ENCODE measurements at regions not wholly inside any gene's neighbourhood (a gene's known extent, or its start where the extent isn't known, plus 50 kb on each side); places are given as distances from the start of the nearest gene placed in this dataset.

DNA sequence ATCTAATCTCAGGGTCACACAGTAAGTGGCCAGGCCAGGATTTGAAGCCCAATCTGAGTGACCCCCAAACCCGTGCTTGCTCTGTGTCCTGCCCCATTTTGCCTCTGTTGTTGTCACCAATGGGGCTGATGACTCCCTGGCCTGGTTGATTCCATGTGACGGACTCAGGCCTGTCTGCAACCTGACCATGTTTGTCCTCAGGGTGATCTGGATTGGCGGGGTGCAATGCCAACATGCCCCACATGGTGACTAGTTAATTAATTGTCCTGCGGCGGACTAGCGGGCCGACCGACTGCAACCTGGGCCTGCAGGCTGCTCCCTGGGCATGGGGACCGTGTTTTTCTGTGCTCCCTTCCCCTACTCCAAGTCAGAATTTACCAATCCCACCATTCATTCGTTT lies 256.3 kb downstream of the MATN1 start:
- ChIA-PET POLR2A (no interaction called here), CTCF (no interaction called here)
- no peak for DNase-seq (ENCODE audit: extremely low spot score)
- TF ChIP-seq, protein P1, sequence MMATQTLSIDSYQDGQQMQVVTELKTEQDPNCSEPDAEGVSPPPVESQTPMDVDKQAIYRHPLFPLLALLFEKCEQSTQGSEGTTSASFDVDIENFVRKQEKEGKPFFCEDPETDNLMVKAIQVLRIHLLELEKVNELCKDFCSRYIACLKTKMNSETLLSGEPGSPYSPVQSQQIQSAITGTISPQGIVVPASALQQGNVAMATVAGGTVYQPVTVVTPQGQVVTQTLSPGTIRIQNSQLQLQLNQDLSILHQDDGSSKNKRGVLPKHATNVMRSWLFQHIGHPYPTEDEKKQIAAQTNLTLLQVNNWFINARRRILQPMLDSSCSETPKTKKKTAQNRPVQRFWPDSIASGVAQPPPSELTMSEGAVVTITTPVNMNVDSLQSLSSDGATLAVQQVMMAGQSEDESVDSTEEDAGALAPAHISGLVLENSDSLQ (IDR thresholded peaks at IDR 0.05): no peak
- TF ChIP-seq ELF4 (IDR thresholded peaks at IDR 0.05): no peak

DNA sequence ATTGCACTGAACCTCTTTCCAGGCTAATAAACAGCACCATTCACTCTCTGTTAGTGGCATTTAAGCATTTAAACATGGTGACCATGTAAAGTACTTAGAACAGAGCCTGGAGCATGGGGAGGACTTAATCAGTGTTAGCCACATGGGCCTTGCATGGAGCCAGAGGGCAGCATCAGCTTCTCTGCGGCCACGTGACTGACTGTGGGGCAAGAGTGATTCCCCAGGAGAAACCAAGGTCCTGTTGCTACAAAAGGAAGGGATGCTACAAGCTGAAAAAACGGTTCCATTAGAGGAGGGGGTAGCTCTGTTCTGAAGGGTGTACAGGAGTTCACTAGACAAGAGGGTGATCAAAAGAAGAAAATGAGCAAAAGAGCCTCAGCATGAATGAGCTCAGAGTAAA lies 256.8 kb downstream of the MATN1 start:
- ChIA-PET POLR2A (no interaction called here), CTCF (no interaction called here)
- DNase-seq (ENCODE audit: extremely low spot score): no peak
- no peak for TF ChIP-seq ARNT (IDR thresholded peaks at IDR 0.05)
- TF ChIP-seq, protein P1 (IDR thresholded peaks at IDR 0.05): no peak
- no peak for TF ChIP-seq BHLHE40 (IDR thresholded peaks at IDR 0.05; ENCODE audit: borderline replicate concordance)
- TF ChIP-seq SUZ12 (IDR thresholded peaks at IDR 0.05): no peak
- no peak for TF ChIP-seq FOXM1 (IDR thresholded peaks at IDR 0.05; ENCODE audit: borderline replicate concordance)
- no peak for TF ChIP-seq FOXK2 (IDR thresholded peaks at IDR 0.05)
- TF ChIP-seq ELF4 (IDR thresholded peaks at IDR 0.05): no peak
- no peak for TF ChIP-seq ZNF384 (IDR thresholded peaks at IDR 0.05)
- no peak for TF ChIP-seq LEF1 (IDR thresholded peaks at IDR 0.05; ENCODE audit: borderline replicate concordance)
- TF ChIP-seq SP1 (IDR thresholded peaks at IDR 0.05): no peak
- no peak for TF ChIP-seq FOXA1 (IDR thresholded peaks at IDR 0.05)
- TF ChIP-seq NFRKB (IDR thresholded peaks at IDR 0.05): no peak
- TF ChIP-seq HDGF (IDR thresholded peaks at IDR 0.05; ENCODE audit: borderline replicate concordance): no peak
- no peak for TF ChIP-seq L3MBTL2 (conservative IDR thresholded peaks at IDR 0.05)
- no peak for TF ChIP-seq TARDBP (IDR thresholded peaks at IDR 0.05)
- no peak for TF ChIP-seq CTBP1 (IDR thresholded peaks at IDR 0.05; ENCODE audit: borderline replicate concordance)

GRCh38 chr1:30466026-30466425 lies 257.4 kb downstream of the MATN1 start:
- TF ChIP-seq FOXA1 (IDR thresholded peaks at IDR 0.05) (no peak), L3MBTL2 (conservative IDR thresholded peaks at IDR 0.05) (no peak), ELF4 (IDR thresholded peaks at IDR 0.05) (no peak), LEF1 (IDR thresholded peaks at IDR 0.05; ENCODE audit: borderline replicate concordance) (no peak), HDGF (IDR thresholded peaks at IDR 0.05; ENCODE audit: borderline replicate concordance) (no peak), CTBP1 (IDR thresholded peaks at IDR 0.05; ENCODE audit: borderline replicate concordance) (no peak), BHLHE40 (IDR thresholded peaks at IDR 0.05; ENCODE audit: borderline replicate concordance) (no peak), SP1 (IDR thresholded peaks at IDR 0.05) (no peak)
- no peak for DNase-seq (ENCODE audit: extremely low spot score)
- CTCF ChIA-PET: no interaction called here
- POLR2A ChIA-PET: no interaction called here

GRCh38 chr1:30465096-30465495 lies 258.3 kb downstream of the MATN1 start:
- TF ChIP-seq FOXK2 (IDR thresholded peaks at IDR 0.05) (no peak), ELF4 (IDR thresholded peaks at IDR 0.05) (no peak), L3MBTL2 (conservative IDR thresholded peaks at IDR 0.05) (no peak), NFRKB (IDR thresholded peaks at IDR 0.05) (no peak)
- ChIA-PET POLR2A (no interaction called here), CTCF (no interaction called here)
- DNase-seq (ENCODE audit: extremely low spot score): no peak

DNA sequence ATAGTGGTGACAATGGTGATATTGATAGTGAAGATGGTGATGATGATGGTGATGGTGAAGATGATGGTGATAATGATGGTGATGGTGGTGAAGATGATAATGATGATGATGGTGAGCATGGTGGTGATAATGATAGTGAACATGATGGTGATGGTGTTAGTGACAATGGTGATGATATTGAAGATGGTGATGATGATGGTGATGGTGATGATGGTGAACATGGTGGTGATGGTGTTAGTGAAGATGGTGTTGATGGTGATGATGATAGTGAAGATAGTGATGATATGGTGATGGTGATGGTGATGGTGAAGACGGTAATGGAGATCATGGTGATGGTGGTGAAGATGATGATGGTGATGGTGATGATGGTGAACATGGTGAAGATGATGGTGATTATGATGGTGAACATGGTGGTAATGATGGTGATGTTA lies 259.2 kb downstream of the MATN1 start:
- ChIA-PET CTCF (no interaction called here), POLR2A (no interaction called here)
- TF ChIP-seq FOXK2 (IDR thresholded peaks at IDR 0.05): no peak
- no peak for TF ChIP-seq L3MBTL2 (conservative IDR thresholded peaks at IDR 0.05)
- no peak; the same call in 1 of the 2 replicates for TF ChIP-seq SP1 (IDR thresholded peaks at IDR 0.05)
- TF ChIP-seq CTBP1 (IDR thresholded peaks at IDR 0.05; ENCODE audit: borderline replicate concordance): peak; percentile 62
- TF ChIP-seq FOXM1 (IDR thresholded peaks at IDR 0.05; ENCODE audit: borderline replicate concordance): no peak
- TF ChIP-seq ELF4 (IDR thresholded peaks at IDR 0.05): no peak
- TF ChIP-seq, protein P1 (IDR thresholded peaks at IDR 0.05): no peak
- TF ChIP-seq LEF1 (IDR thresholded peaks at IDR 0.05; ENCODE audit: borderline replicate concordance): no peak
- TF ChIP-seq FOXA1 (IDR thresholded peaks at IDR 0.05): no peak
- peak; percentile 73; the same call in 1 of the 2 replicates for TF ChIP-seq TARDBP (IDR thresholded peaks at IDR 0.05)
- peak; percentile 49; the same call in 1 of the 2 replicates for TF ChIP-seq SUZ12 (IDR thresholded peaks at IDR 0.05)
- no peak for TF ChIP-seq HDGF (IDR thresholded peaks at IDR 0.05; ENCODE audit: borderline replicate concordance)
- TF ChIP-seq NFRKB (IDR thresholded peaks at IDR 0.05): no peak
- TF ChIP-seq ZNF384 (IDR thresholded peaks at IDR 0.05): no peak
- TF ChIP-seq ARNT (IDR thresholded peaks at IDR 0.05): no peak
- no peak for TF ChIP-seq BHLHE40 (IDR thresholded peaks at IDR 0.05; ENCODE audit: borderline replicate concordance)

GRCh38 chr1:30462826-30463425 lies 260.5 kb downstream of the MATN1 start:
- POLR2A ChIA-PET: no interaction called here
- CTCF ChIA-PET: interaction anchor here (0.6 to 1.4 kb wide), 3 partner anchors 13 to 245 kb away, joined by 3 read pairs; no protein-coding TSS in a partner anchor
- DNase-seq (ENCODE audit: extremely low spot score): no peak
- TF ChIP-seq TARDBP (IDR thresholded peaks at IDR 0.05) (no peak), SP1 (IDR thresholded peaks at IDR 0.05) (no peak), FOXM1 (IDR thresholded peaks at IDR 0.05; ENCODE audit: borderline replicate concordance) (no peak), ZNF384 (IDR thresholded peaks at IDR 0.05) (no peak), CTBP1 (IDR thresholded peaks at IDR 0.05; ENCODE audit: borderline replicate concordance) (no peak), LEF1 (IDR thresholded peaks at IDR 0.05; ENCODE audit: borderline replicate concordance) (no peak), NFRKB (IDR thresholded peaks at IDR 0.05) (no peak), ELF4 (IDR thresholded peaks at IDR 0.05) (no peak), BHLHE40 (IDR thresholded peaks at IDR 0.05; ENCODE audit: borderline replicate concordance) (no peak), FOXA1 (IDR thresholded peaks at IDR 0.05) (no peak), L3MBTL2 (conservative IDR thresholded peaks at IDR 0.05) (no peak)

More for the DNA sequence above, 259.2 kb downstream of the MATN1 start:
- DNase-seq (ENCODE audit: extremely low spot score): no peak
